HG02588 (cell line): ENCODE measurements at regions not wholly inside any gene's neighbourhood (a gene's known extent, or its start where the extent isn't known, plus 50 kb on each side); places are given as distances from the start of the nearest gene placed in this dataset.

Experiments
- ATAC-seq: cut with Tn5 transposase; IDR thresholded peaks from one replicate; pipeline ENCODE4 v1.9.1; 2021; ENCODE audit warnings: mild to moderate bottlenecking, moderate library complexity; ENCODE audit not compliant: unreplicated experiment

DNA sequence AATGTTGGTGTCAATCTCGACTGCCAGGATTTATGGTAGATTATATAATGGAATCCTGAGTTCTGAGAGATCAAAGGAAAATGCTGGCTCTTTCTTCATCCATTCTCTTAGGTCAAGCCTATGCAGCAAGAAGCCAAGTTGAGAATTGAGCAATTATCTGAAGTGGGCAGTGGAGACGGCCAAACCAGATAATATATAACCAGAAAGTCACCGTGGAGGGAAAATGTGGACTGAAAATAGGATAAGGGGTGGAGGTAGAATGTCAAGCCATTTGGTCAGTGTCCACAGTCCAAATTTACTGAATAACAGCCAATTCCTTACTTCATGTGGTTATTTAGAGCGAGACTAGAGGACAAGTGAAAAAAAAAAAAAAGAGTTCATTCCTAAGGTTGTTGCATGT, 107.8 kb upstream of the ESR1 start:
- ATAC-seq, result no peak

DNA sequence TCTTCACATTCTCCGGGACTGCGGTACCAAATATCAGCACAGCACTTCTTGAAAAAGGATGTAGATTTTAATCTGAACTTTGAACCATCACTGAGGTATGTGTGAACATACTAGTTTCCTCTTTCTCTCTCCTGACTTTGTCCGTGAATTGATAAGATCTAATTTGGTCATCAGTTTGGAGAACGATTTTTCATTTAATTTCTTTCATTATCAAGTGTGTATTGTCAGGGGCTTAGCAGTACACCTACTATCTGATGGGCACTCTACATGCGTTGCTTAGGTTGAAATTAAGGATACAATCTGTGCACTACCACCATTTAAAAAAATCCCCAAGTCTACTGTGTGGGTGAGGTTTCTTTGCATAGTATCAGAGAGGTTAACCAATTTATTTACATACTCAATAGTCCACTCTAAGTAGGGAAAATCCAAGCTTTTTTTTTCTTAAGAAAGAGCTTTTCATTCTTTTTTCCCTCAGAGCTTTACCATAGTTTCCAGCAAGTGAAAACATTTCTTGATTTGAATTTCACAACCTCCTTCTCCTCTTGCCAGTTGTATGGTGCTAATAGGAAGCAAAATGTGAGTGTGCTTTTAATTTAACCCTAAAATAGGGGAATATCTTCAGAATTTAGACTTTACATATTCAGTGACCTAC, 105.4 kb upstream of the ESR1 start:
- peak; percentile 85 for ATAC-seq

DNA sequence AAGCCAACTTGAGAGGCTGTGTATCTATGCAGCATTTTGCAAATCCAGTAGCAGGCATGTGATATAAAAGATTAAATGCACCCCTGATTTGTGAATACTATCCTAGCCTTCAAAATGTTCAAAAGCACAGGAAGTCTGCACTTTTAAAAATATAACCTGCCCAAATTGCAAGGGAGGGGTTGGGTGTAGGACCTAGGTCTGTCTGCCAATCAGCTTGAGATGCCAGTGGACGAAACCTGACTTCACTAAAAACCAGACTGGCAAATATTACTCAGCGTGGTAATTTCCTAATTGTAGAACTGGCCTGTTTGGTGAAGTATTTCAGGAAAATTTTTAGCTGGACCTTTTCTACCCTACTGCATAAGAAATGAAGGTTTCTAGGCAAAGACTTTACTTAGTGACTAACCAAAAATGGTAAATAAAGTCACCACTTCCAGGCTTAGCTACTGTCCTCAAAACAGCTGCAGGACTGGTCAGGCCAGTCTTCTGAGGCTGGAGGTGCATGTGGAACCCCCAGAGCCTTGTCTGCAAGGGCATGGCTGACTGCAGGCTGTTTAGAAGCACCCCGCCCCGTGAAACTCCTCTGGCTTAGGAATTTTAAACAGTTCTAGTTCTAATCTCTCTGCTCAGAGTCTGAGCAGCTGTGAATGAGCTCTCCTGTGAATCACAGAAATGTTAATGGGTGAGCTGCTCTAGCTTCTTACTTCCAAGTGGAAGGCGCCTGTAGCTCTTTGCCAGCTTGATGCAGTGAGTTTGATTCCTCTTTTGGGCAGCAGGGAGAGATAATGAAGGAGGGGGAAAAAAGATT, 104.4 kb upstream of the ESR1 start:
- ATAC-seq, result peak; percentile 51

DNA sequence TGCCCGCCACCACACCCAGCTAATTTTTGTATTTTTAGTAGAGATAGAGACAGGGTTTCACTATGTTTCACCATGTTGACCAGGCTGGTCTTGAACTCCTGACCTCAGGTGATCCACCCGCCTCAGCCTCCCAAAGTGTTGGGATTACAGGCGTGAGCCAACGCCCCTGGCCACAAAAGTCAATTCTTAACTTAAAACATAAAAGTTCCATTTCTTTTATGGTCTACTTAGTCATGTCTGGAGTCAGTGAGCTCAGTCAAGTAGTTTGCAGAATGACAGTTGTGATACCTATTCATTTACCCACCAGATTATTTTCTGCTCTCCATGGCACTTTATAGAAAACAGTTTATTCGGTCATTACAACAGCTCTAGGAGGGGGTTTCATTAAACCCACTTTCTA, 103.1 kb upstream of the ESR1 start:
- ATAC-seq, result no peak

DNA sequence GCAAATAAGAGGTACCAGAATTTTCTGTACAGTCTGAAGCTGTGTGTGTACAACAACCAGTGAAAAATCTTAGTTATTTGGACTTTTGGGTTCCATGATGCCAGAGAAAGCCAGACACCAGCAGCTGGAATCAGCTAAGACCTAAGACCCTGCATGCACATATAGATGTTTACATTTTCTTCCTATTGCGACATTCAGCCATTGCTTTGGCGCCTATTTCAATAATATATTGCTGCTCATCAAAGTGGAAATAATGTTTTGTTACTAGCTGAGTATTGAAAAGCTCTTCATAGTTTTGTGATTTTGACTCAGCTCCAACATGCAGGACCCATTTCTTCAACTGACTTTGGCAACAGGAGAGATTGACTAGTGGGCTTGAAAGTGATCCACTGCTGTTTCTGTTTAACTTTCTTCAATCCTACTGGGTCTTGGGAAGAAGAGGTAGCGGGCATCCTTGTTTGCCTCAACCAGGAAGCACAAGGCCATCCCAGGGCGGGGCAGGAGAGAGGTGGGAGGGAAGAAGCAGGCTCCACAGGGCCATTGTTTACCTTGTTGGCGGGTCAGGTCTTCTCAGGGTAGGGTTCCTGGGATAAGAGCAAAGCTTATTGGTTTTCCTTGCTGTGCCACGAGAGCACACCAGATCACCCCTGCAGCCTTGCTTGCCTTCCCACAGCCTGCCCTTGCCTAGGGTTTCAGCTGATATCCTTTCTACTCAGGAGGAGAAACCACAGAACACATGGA, 101.3 kb upstream of the ESR1 start:
- no peak for ATAC-seq

DNA sequence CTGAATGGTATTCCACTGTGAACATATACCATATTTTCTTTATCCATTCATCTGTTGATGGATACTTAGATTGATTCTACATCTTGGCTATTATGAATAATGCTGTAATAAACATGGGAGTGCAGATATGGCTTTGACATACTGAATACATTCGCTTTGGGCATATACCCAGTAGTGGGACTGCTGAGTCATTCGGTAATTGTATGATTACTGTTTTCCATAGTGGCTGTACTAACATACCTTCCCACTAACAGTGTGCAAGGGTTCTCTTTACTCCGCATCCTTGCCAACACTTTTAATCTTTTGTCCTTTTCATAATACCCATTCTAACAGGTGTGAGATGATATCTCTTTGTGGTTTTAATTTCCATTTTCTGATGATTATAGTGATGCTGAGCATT, 98.2 kb upstream of the ESR1 start:
- no peak for ATAC-seq

DNA sequence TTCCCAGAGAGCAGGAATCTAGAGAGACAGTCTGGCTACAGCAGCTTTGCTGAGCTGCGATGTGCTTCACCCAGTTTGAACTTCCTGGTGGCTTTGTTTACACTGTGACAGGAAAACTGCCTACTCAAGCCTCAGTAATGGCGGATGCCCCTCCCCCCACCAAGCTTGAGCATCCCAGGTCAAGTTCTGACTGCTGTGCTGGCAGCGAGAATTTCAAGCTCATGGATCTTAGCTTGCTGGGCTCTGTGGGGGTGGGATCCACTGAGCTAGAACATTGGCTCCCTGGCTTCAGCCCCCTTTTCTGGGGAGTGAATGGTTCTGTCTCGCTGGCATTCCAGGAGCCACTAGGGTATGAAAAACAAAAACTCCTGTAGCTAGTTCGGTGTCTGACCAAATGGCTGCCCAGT, 91.0 kb upstream of the ESR1 start:
- no peak for ATAC-seq

DNA sequence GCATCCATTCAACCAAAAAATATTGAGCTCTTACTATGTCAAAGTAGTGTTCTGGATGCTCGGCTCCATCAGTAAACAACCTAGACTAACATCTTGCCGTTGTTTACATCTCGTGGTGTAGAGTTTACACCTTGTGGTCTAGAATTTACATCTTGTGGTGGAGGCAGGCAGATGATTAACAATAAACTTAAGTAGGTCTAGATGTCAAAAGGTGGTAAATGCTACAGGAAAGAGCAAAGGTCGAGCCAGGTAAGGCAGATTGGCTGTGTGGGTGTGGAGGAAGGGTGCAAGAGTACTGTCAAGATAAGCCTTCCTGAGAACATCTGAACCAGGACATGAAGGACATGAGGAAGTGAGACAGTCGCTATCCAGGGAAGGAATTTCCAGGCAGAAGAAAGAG, 88.4 kb upstream of the ESR1 start:
- no peak for ATAC-seq

DNA sequence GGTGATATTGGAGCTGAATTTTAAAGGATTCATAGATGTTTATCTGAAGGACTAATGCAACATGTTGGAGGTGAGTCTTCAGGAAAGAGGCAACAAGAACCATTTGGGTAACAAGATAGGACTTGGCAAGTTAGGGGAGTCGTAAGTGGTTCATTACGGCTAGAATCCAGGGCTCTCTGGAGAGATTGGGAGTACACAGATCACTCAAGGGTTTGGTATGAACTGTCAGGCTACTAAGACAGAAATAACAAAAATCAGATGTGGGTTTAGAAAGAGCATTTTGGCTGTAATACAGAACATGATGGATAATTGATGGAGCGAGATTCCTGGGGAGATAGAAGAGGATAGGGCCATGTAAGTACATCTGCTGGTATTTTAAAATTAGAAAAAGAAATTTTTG, 86.3 kb upstream of the ESR1 start:
- ATAC-seq, result no peak

DNA sequence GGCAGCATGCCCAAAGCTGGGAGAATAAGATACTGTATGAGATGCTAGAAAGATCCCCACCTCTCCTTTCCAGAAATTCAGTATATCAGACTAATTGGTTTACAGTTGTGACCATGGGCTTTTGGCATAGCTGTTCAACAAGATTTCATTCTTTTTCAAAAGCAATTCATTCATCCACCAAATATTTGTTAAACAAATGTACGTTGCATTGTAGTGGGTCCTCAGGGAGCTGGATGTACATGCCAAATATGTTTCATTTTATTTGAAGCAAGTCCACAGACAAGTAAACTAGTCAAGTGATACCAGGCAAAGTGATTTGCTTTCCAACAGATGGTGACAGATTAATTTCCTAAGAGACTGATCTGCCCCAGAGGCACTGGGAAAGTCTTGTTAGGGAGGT, 85.8 kb upstream of the ESR1 start:
- ATAC-seq, result no peak

DNA sequence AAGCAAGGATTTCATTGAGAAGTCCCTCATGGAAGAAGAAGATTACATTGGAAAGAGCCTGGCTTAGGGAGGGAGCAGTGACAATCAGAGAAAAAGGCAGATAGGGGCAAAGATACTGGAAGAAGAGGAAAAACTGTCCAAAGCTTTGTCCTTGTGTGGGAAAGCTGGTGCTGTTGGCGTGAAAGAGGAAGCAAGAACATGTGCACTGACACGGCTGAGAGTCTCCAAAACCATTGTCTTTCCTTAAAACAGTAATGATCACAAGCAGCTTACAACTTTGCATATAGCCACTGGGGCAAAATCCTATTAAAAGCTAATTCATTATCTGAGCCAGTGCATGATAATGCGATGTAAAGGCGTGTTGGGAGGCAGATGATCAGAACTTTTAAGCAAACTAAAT, 85.1 kb upstream of the ESR1 start:
- ATAC-seq, result no peak

DNA sequence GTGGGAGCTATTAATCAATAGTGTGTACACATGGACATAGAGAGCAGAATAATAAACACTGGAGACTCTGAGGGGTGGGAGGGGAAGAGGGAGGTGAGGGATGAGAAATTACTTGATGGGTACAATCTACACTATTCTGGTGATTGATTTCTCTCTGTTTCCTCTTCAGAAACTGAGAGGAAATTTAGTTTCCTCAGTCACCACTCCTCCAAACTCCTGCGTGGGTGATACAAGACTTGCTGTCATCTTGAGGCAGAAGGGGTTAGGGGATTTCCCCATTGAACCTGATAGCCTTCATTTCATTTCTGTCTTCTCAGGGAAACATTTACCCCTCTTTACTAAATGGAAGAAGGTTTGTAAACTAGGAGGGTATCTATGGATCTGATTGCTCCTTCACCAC, 84.3 kb upstream of the ESR1 start:
- peak; percentile 84 for ATAC-seq

DNA sequence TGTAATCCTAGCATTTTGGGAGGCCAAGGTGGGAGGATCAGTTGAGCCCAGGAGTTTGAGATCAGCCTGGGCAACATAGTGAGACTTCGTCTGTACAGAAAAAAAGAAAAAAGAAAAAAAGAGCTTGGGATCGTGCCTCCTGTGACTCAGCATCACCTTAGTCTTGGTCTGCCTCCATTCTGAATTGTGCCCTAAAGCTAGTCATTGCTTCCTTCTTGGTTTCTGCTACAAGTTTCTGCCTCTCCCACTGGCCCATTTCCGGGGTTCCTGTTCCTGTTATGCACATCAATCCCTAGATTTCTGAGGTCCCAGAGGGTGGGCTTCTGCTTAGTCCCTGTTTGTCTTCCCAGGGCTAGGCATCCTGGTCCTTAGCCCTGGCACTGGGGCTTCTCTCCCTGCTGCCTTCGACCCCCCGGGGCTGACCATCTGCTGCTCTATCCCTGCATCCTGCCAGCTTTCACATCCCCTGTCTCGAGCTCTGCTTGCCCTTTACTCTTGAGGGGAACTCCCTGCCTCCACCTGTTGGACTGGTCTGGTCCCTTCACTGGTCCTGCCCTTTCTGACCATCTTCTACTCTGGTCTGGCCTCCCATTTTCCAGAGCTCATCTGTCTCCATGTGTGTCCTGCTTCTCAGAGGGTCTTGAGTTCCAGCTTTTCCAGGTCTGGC, 77.5 kb upstream of the ESR1 start:
- ATAC-seq, result peak; percentile 57

DNA sequence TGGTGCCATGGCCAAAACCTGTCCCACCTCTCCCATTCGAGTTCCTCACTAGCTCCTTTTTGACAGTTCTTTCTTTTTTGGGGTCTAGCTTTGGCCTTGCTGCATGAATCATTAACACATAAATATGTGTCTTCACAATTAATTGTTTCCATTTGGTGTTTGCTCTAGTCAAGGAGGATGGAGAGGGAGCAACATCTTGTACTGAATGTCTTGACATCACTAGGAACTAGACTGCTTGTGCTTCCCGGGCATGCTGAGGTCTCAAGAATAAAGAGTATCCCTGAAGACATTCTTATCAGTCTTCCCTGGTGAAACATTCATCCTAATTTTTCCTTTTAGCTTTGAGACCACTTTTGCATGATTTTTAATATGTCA, 77.0 kb upstream of the ESR1 start:
- ATAC-seq, result no peak

DNA sequence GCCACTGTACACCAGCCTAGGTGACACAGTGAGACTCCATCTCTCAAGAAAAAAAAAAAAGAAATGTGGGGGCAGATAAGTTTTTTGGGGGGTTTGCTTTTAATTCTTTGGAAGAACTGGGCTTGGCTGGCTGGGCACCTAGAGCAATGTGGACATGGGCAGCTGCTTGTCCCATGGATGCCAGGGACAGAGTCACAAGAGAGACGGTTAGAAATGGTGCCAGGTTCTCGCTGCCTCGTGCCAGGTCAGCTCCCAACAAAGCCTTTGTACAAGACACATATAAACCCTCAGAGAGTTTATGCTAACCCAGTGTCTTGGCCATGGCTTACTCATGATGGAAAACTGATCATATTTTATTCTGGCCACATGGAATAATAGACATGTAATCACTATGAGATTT, 76.2 kb upstream of the ESR1 start:
- no peak for ATAC-seq

DNA sequence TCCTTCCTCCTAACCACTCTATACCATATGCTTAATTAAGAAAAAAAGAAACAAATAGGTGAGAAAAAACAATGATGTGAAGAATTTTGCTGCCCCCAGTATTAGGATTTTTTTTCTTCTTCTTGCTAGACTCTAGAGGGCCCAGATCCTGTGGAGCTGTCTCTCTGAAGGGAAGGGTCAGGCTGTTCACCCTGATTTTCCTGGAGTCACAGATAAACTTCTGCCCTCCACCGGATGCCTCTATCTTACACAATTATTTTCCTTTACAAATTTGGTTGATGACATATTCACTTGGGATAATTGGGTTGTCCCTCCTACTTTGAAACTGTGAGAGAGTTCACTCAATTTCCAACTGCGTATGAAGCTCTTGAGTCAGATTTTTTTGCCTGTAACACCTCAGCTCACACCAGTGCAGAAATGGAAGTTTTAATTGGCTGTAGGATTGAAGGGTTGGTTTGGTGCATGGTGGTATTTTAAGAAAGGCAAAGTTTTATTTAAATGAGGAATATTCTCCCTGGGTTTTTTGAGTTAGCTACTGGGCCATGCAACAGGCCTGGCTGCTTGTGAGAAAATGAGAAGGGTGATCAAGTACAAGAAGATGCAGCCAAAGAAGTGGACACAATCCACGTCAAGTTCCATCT, 73.7 kb upstream of the ESR1 start:
- ATAC-seq, result no peak

DNA sequence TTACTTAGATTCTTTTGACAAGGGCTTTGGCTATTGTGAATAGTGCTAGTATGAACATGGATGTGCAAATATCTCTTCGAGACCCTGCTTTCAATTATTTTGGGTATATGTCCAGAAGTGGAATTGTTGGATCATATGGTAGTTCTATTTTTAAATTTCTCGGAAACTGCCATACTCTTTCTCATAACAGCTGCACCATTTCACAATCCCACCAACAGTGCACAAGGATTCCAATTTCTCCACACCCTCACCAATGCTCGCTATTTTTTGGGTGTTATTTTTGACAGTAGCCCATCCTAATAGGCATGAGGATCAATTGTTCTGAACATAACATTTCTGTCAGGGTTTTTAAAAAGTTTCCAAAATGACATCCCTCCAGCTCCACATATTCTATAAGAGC, 69.2 kb upstream of the ESR1 start:
- no peak for ATAC-seq

DNA sequence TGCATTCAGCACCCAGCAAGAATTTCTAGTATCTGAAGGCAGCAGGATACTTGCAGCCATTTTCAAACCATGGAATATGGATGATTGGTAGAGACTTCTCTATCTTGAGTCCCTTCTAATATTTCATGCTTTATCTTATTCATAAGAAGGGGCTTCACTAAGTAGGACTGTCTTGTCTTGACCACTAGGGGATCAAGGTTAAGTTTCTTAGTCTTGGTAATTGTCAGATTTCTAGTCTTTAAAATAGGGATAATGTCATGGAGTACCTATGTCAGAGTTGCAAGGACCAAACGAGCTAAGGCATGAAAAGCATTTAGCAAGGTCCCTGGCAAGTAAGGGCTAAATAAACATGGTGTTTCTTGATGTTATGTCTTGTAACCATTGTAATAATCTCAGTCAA, 68.5 kb upstream of the ESR1 start:
- ATAC-seq, result no peak

DNA sequence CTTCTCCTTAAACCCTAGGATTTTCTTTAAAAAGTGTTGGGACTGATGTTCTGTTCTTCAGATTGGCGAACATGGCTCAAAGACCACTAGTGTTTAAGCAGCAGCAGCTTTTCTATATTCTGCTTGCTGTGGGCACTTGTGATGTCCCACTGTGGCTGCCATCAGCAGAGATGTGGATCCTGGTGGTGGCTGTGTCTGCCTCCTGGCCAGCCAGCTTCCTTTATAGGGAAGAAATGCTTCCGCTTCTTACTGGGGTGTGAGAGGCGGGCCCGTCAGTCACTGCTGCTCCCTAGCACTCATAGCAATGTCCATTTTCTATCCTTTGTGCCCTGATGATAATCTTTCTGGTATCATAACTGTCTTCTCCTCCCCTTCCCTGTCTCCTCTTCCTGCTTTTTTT, 66.7 kb upstream of the ESR1 start:
- no peak for ATAC-seq

DNA sequence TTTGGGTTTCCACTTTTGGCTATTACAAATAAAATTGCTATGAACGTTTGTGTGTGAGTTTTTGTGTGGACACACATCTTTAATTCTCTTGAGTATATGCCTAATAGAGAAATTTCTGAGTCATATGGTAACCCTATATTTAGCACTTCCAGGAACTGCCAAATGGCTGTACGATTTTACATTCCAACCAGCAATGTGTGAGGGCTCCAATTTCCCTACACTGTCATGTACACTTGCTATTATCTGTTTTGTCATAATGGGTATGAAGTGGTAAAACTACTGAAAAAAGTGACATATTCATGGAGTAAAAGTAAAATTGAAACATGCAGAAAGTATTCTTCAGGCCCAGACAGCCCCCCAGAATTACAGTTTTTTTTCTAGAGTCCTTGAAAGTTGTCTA, 59.6 kb upstream of the ESR1 start:
- ATAC-seq, result no peak

DNA sequence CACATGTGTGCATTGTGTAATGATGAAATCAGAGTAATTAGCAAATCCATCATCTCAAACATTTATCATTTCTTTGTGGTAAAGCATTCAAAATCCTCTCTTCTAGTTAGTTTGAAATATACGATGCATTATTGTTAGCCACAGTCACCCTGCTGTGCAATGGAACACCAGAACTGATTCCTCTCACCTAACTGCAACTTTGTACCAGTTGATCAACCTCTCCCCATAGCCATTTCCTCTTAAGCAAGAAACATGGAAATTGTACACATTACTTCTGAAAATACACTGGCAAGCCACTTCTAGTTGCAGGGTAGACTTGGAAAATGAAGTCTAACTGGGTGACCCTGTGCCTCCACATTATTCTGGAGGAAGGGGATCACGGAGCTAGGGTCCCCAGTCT, 58.1 kb upstream of the ESR1 start:
- no peak for ATAC-seq
